DND-41 (cell line): ENCODE measurements at regions not wholly inside any gene's neighbourhood (a gene's known extent, or its start where the extent isn't known, plus 50 kb on each side); places are given as distances from the start of the nearest gene placed in this dataset.

Experiments
- EZH2 ChIP-seq: IDR thresholded peaks from 3 replicates; pipeline ENCODE4 v1.6.1; 2012; ENCODE audit warnings: borderline replicate concordance, low read depth, mild to moderate bottlenecking, moderate library complexity, low read length, inconsistent platforms; ENCODE audit not compliant: severe bottlenecking
- TF ChIP-seq, protein P1 (sequence below): IDR thresholded peaks from 2 replicates; pipeline ENCODE4 v1.5.1; 2012; ENCODE audit warnings: borderline replicate concordance, low read length, moderate library complexity, mild to moderate bottlenecking; ENCODE audit not compliant: poor library complexity, severe bottlenecking; ENCODE audit errors: extremely low read depth

DNA sequence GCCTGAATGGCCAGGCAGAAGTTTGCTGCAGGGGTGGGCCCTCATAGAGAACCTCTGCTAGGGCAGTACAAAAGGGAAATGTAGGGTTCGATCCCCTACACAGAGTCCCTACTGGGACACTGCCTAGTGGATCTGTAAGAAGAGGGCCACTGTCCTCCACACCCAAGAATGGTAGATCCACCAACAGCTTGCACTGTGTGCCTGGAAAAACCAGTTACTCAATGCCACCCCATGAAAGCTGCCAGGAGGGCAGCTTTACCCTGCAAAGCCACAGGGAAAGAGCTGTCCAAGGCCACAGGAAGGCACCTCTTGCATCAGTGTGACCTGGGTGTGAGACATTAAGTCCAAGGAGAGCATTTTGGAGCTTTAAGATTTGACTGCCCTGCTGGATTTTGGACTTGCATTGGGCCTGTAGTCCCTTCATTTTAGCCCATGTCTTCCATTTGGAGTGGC, 781.6 kb downstream of the TRAM1L1 start:
- TF ChIP-seq, protein P1, sequence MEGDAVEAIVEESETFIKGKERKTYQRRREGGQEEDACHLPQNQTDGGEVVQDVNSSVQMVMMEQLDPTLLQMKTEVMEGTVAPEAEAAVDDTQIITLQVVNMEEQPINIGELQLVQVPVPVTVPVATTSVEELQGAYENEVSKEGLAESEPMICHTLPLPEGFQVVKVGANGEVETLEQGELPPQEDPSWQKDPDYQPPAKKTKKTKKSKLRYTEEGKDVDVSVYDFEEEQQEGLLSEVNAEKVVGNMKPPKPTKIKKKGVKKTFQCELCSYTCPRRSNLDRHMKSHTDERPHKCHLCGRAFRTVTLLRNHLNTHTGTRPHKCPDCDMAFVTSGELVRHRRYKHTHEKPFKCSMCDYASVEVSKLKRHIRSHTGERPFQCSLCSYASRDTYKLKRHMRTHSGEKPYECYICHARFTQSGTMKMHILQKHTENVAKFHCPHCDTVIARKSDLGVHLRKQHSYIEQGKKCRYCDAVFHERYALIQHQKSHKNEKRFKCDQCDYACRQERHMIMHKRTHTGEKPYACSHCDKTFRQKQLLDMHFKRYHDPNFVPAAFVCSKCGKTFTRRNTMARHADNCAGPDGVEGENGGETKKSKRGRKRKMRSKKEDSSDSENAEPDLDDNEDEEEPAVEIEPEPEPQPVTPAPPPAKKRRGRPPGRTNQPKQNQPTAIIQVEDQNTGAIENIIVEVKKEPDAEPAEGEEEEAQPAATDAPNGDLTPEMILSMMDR: no peak
- TF ChIP-seq EZH2: no peak
